ENCODE measurements at regions not wholly inside any gene's neighbourhood (a gene's known extent, or its start where the extent isn't known, plus 50 kb on each side); places are given as distances from the start of the nearest gene placed in this dataset.
"Not testable (repeated sequence)": the region's sequence is repeated elsewhere in the genome, so short reads cannot be mapped to it uniquely, and the experiment has no call there.

DNA sequence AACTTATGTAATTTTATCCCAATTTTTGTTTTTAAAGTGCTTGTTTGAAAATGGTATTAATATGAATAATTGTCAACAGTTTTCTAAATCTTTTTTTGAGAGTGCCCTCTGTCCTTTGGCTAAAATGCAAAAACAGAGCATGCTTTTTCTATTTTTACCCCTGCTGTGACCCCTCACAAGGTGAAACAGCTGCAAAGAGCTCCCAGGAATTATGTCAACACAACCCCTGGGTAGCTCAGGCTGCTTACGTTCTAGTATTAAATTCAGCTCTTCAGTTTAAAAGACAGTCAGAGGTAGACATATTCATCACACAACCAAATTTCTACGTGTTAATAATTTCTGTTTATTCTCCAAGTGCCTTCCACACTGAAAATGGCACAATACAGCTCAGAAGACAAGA lies 367.5 kb downstream of the PRDM5 start:
- no peaks in the 10 kb centered on the region for H3K9me3 ChIP-seq (ENCODE audit: low read length)
- H3K27me3 ChIP-seq (ENCODE audit: insufficient read depth, low read length): no peaks in the 10 kb centered on the region
- no peak overlapping the region for H3K4me3 ChIP-seq (ENCODE audit: low read length)
- H3K4me1 ChIP-seq (ENCODE audit: insufficient read depth, low read length): no peaks in the 10 kb centered on the region
- no peaks in the 10 kb centered on the region for H3K36me3 ChIP-seq (ENCODE audit: insufficient read depth, low read length)
- H2AFZ ChIP-seq (ENCODE audit: low read depth, low read length): no peak overlapping the region

DNA sequence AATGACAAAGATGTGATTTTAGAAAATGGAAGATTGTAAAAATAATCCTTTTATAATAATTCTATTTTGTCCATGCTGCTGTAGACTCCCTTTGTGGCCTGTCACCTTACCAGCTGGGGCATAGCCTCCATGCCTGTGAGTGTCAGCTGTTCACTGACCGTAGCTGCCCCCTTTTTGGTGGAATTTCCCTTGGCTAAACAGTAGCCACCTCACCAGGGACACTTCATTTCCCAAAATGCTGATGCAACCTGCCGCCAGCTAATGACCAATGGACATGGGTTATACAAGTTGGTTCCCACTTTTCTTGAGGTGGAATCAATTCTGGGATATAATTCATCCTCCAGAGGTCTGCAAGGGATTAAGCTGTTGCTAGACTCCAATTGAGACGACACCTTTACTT lies 368.4 kb downstream of the PRDM5 start:
- Histone ChIP-seq H3K27me3 (ENCODE audit: insufficient read depth, low read length) (no peaks in the 10 kb centered on the region), H2AFZ (ENCODE audit: low read depth, low read length) (no peak overlapping the region), H3K4me3 (ENCODE audit: low read length) (no peak overlapping the region), H3K9me3 (ENCODE audit: low read length) (no peaks in the 10 kb centered on the region), H3K4me1 (ENCODE audit: insufficient read depth, low read length) (peaks cover 8% of the 10 kb centered on the region), H3K36me3 (ENCODE audit: insufficient read depth, low read length) (no peaks in the 10 kb centered on the region)

DNA sequence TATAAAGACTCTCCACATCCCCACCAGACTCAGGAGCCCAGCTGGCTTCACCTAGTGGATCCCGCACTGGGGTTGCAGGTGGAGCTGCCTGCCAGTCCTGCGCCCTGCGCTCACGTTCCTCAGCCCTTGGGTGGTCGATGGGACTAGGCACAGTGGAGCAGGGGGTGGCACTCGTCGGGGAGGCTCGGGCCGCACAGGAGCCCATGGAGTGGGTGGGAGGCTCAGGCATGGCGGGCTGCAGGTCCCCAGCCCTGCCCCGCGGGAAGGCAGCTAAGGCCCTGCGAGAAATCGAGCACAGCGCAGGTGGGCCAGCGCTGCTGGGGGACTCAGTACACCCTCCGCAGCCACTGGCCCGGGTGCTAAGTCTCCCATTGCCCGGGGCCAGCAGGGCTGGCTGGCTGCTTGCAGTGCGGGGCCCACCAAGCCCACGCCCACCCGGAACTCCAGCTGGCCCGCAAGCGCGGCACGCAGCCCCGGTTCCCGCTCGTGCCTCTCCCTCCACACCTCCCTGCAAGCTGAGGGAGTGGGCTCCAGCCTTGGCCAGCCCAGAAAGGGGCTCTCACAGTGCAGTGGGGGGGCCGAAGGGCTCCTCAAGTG lies 371.8 kb downstream of the PRDM5 start:
- H3K27me3 ChIP-seq (ENCODE audit: insufficient read depth, low read length); H3K9me3 ChIP-seq (ENCODE audit: low read length); H3K4me3 ChIP-seq (ENCODE audit: low read length); H2AFZ ChIP-seq (ENCODE audit: low read depth, low read length); H3K36me3 ChIP-seq (ENCODE audit: insufficient read depth, low read length): not testable (repeated sequence)
- H3K4me1 ChIP-seq (ENCODE audit: insufficient read depth, low read length): peaks cover 18% of the 10 kb centered on the region

DNA sequence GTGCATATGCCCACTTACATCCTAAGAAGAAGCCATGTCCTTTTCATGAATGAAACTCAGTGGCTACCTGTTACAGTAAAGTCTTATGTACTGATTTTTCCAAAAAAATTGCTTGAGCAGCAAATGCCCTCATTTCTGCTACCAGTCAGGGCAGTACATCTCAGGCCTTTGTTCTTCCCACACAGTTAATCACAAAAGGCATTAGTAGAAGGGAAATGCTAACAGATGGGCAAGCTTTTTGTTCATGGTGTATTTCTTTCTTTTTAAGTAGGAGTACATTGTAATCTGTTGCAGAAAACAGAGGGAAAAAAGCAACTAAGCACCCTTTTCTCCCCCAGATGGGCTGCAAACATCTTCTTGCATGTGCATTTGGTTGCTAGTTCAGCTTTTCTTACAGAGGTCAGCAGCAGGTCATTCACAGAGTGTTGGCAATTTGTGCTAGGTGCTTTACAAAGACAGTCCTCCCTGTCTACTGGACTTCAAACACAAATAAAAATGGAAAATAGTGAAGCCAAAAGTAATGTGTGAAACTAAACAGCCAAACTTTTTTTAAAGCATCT lies 373.4 kb downstream of the PRDM5 start:
- peaks cover 18% of the 10 kb centered on the region for H3K4me1 ChIP-seq (ENCODE audit: insufficient read depth, low read length)
- H2AFZ ChIP-seq (ENCODE audit: low read depth, low read length): no peak overlapping the region
- no peaks in the 10 kb centered on the region for H3K36me3 ChIP-seq (ENCODE audit: insufficient read depth, low read length)
- H3K27me3 ChIP-seq (ENCODE audit: insufficient read depth, low read length): no peaks in the 10 kb centered on the region
- H3K4me3 ChIP-seq (ENCODE audit: low read length): no peak overlapping the region
- H3K9me3 ChIP-seq (ENCODE audit: low read length): no peaks in the 10 kb centered on the region

GRCh38 chr4:120545391-120545790 lies 377.1 kb downstream of the PRDM5 start:
- no peaks in the 10 kb centered on the region for H3K9me3 ChIP-seq (ENCODE audit: low read length)
- no peak overlapping the region for H2AFZ ChIP-seq (ENCODE audit: low read depth, low read length)
- no peaks in the 10 kb centered on the region for H3K27me3 ChIP-seq (ENCODE audit: insufficient read depth, low read length)
- no peak overlapping the region for H3K4me3 ChIP-seq (ENCODE audit: low read length)
- peaks cover 18% of the 10 kb centered on the region for H3K4me1 ChIP-seq (ENCODE audit: insufficient read depth, low read length)
- H3K36me3 ChIP-seq (ENCODE audit: insufficient read depth, low read length): no peaks in the 10 kb centered on the region

DNA sequence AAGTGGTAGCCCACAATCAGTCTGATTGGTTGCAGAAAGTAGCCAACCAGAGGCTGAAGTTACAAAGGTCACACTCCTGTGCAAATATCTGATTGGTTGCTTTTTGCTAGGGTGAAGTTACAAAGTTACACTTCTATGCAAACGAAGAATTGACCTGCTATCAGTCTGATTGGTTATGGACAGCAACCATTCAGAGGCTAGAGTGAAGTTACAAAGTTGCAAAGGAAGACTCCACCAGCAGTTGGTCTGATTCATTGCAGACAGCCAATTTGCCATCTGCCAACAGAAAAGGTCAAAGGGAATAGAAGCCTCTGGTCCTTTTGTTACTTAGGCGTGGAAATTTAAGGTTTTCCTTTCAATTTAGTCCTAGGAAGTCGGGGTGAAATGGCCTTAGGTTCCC lies 377.7 kb downstream of the PRDM5 start:
- no peaks in the 10 kb centered on the region for H3K36me3 ChIP-seq (ENCODE audit: insufficient read depth, low read length)
- no peak overlapping the region for H2AFZ ChIP-seq (ENCODE audit: low read depth, low read length)
- no peaks in the 10 kb centered on the region for H3K27me3 ChIP-seq (ENCODE audit: insufficient read depth, low read length)
- H3K9me3 ChIP-seq (ENCODE audit: low read length): no peaks in the 10 kb centered on the region
- H3K4me1 ChIP-seq (ENCODE audit: insufficient read depth, low read length): peaks cover 18% of the 10 kb centered on the region
- H3K4me3 ChIP-seq (ENCODE audit: low read length): no peak overlapping the region

DNA sequence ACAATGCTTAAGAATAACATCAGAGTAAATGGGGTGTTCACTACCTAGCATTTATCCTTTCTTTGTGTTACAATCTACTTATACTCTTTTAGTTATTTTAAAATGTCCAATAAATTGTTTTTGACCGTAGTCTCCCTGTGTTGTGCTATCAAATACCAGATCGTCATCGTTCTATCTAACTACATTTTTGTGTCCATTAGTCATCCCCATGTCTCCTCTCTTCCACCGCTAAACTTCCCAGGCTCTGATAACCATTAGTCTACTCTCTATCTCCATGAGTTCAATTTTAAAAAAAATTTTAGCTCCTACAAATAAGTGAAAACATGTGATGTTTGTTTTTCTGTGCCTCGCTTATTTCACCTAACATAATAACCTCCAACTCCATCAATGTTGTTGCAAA lies 381.9 kb downstream of the PRDM5 start:
- Histone ChIP-seq H3K4me1 (ENCODE audit: insufficient read depth, low read length) (no peaks in the 10 kb centered on the region), H3K36me3 (ENCODE audit: insufficient read depth, low read length) (no peaks in the 10 kb centered on the region), H3K4me3 (ENCODE audit: low read length) (no peak overlapping the region), H2AFZ (ENCODE audit: low read depth, low read length) (no peak overlapping the region), H3K27me3 (ENCODE audit: insufficient read depth, low read length) (no peaks in the 10 kb centered on the region), H3K9me3 (ENCODE audit: low read length) (no peaks in the 10 kb centered on the region)

DNA sequence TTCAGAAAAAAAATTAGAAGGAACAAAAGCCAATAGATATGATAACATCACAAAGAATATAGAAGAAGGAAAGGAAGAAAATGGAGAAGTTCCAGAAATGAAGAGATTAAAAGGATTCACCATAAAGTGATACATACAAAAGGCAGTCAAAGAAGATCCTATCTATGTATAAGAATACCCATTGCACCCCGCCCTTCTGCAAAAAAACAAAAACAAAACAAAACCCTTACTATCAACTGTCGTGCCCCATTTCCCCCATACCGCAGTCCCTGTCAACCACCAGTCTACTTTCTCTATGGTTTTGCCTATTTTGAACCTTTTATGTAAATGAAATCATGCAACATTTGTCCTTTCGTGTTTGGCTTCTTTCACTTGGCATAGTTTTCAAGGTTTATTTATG lies 385.6 kb downstream of the PRDM5 start:
- H3K9me3 ChIP-seq (ENCODE audit: low read length): no peaks in the 10 kb centered on the region
- H3K36me3 ChIP-seq (ENCODE audit: insufficient read depth, low read length): no peaks in the 10 kb centered on the region
- no peak overlapping the region for H2AFZ ChIP-seq (ENCODE audit: low read depth, low read length)
- no peak overlapping the region for H3K4me3 ChIP-seq (ENCODE audit: low read length)
- no peaks in the 10 kb centered on the region for H3K4me1 ChIP-seq (ENCODE audit: insufficient read depth, low read length)
- no peaks in the 10 kb centered on the region for H3K27me3 ChIP-seq (ENCODE audit: insufficient read depth, low read length)

GRCh38 chr4:120528428-120528827 lies 394.1 kb downstream of the PRDM5 start:
- Histone ChIP-seq H2AFZ (ENCODE audit: low read depth, low read length) (no peak overlapping the region), H3K4me3 (ENCODE audit: low read length) (no peak overlapping the region), H3K36me3 (ENCODE audit: insufficient read depth, low read length) (no peaks in the 10 kb centered on the region), H3K27me3 (ENCODE audit: insufficient read depth, low read length) (no peaks in the 10 kb centered on the region), H3K9me3 (ENCODE audit: low read length) (no peaks in the 10 kb centered on the region), H3K4me1 (ENCODE audit: insufficient read depth, low read length) (peaks cover 29% of the 10 kb centered on the region)

- Histone ChIP-seq H2AFZ (ENCODE audit: low read depth, low read length) (no peak overlapping the region), H3K27me3 (ENCODE audit: insufficient read depth, low read length) (no peaks in the 10 kb centered on the region), H3K9me3 (ENCODE audit: low read length) (no peaks in the 10 kb centered on the region), H3K4me1 (ENCODE audit: insufficient read depth, low read length) (peaks cover 29% of the 10 kb centered on the region), H3K4me3 (ENCODE audit: low read length) (no peak overlapping the region), H3K36me3 (ENCODE audit: insufficient read depth, low read length) (no peaks in the 10 kb centered on the region)
Observed at GRCh38 chr4:120526033-120526432, 396.5 kb downstream of the PRDM5 start.

- Histone ChIP-seq H3K27me3 (ENCODE audit: insufficient read depth, low read length) (no peaks in the 10 kb centered on the region), H3K9me3 (ENCODE audit: low read length) (no peaks in the 10 kb centered on the region), H3K4me3 (ENCODE audit: low read length) (no peak overlapping the region), H3K4me1 (ENCODE audit: insufficient read depth, low read length) (peaks cover 29% of the 10 kb centered on the region), H3K36me3 (ENCODE audit: insufficient read depth, low read length) (no peaks in the 10 kb centered on the region), H2AFZ (ENCODE audit: low read depth, low read length) (no peak overlapping the region)
Observed at GRCh38 chr4:120525106-120525505, 397.4 kb downstream of the PRDM5 start.

- H3K27me3 ChIP-seq (ENCODE audit: insufficient read depth, low read length): no peaks in the 10 kb centered on the region
- peaks cover 29% of the 10 kb centered on the region for H3K4me1 ChIP-seq (ENCODE audit: insufficient read depth, low read length)
- H3K9me3 ChIP-seq (ENCODE audit: low read length): no peaks in the 10 kb centered on the region
- no peaks in the 10 kb centered on the region for H3K36me3 ChIP-seq (ENCODE audit: insufficient read depth, low read length)
- H2AFZ ChIP-seq (ENCODE audit: low read depth, low read length): peak overlapping the region; percentile 79
- H3K4me3 ChIP-seq (ENCODE audit: low read length): no peak overlapping the region
Observed at GRCh38 chr4:120524237-120524636, 398.3 kb downstream of the PRDM5 start.

GRCh38 chr4:120520761-120521160 lies 401.8 kb downstream of the PRDM5 start:
- peaks cover 18% of the 10 kb centered on the region for H3K4me1 ChIP-seq (ENCODE audit: insufficient read depth, low read length)
- no peak overlapping the region for H3K4me3 ChIP-seq (ENCODE audit: low read length)
- H2AFZ ChIP-seq (ENCODE audit: low read depth, low read length): no peak overlapping the region
- H3K9me3 ChIP-seq (ENCODE audit: low read length): no peaks in the 10 kb centered on the region
- H3K36me3 ChIP-seq (ENCODE audit: insufficient read depth, low read length): no peaks in the 10 kb centered on the region
- H3K27me3 ChIP-seq (ENCODE audit: insufficient read depth, low read length): no peaks in the 10 kb centered on the region

DNA sequence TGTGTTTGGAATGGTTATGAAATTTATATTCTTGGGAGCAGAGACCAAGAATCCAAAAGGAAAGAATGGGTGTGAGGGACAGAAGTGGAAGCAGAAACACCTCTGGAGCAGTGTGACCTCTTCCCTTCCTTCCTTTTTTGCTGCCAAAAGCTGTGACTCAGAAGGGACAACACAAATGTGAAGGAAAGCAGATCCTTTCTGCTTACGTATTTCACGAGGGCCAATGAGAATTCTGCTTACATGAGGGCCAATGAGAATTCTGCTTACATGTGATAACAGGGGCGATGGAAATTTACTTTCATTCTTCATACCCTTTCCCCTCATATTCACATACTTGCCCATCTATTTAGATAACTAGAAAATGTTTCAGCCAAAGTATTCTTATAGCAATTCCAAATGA lies 404.6 kb downstream of the PRDM5 start:
- no peaks in the 10 kb centered on the region for H3K9me3 ChIP-seq (ENCODE audit: low read length)
- H2AFZ ChIP-seq (ENCODE audit: low read depth, low read length): peak overlapping the region; percentile 61
- no peaks in the 10 kb centered on the region for H3K27me3 ChIP-seq (ENCODE audit: insufficient read depth, low read length)
- no peak overlapping the region for H3K4me3 ChIP-seq (ENCODE audit: low read length)
- H3K4me1 ChIP-seq (ENCODE audit: insufficient read depth, low read length): no peaks in the 10 kb centered on the region
- no peaks in the 10 kb centered on the region for H3K36me3 ChIP-seq (ENCODE audit: insufficient read depth, low read length)
